Stimulated activated effector memory CD8-positive, alpha-beta T cell treated with anti-CD3 and anti-CD28 coated beads, Interleukin-12 subunit alpha, Interleukin-12 subunit beta, amount 100 ng/mL, for 72 hours (primary cell): ENCODE measurements at regions not wholly inside any gene's neighbourhood (a gene's known extent, or its start where the extent isn't known, plus 50 kb on each side); places are given as distances from the start of the nearest gene placed in this dataset.

Source experiments
- ATAC-seq: fragments of 150-1000 bp; cut with Tn5 transposase; 2 replicates; pipeline ENCODE4 v1.10.0; 2021
- DNase-seq, 2 donors: peaks; one replicate each; pipeline ENCODE4 v3.0.0; 2021 to 2022; ENCODE audit warnings: low spot score in 2 of 2
- H3K27ac Mint-ChIP-seq: one replicate; pipeline ENCODE4 v1.8.0; 2022; ENCODE audit warnings: mild to moderate bottlenecking, mixed read lengths
- H3K36me3 Mint-ChIP-seq: one replicate; pipeline ENCODE4 v1.8.0; 2022; ENCODE audit warnings: mild to moderate bottlenecking, mixed read lengths
- H3K4me1 Mint-ChIP-seq: one replicate; pipeline ENCODE4 v1.8.0; 2022; ENCODE audit warnings: mixed read lengths
- H3K4me3 Mint-ChIP-seq: one replicate; pipeline ENCODE4 v1.8.0; 2022; ENCODE audit warnings: mild to moderate bottlenecking, mixed read lengths
- H3K9me3 Mint-ChIP-seq: one replicate; pipeline ENCODE4 v1.8.0; 2022; ENCODE audit warnings: mixed read lengths

GRCh38 chr4:176565049-176565448 lies 227.7 kb downstream of the VEGFC start:
- no peak for DNase-seq
- H3K36me3 Mint-ChIP-seq: no peaks in the 10 kb centered on the region
- ATAC-seq: no peak
- H3K4me1 Mint-ChIP-seq: no peaks in the 10 kb centered on the region
- H3K9me3 Mint-ChIP-seq: peaks cover 4% of the 10 kb centered on the region
- no peak overlapping the region for H3K4me3 Mint-ChIP-seq
- no peak overlapping the region for H3K27ac Mint-ChIP-seq

- Mint-ChIP-seq H3K9me3 (peaks cover 4% of the 10 kb centered on the region), H3K36me3 (no peaks in the 10 kb centered on the region), H3K27ac (no peak overlapping the region), H3K4me1 (no peaks in the 10 kb centered on the region), H3K4me3 (no peak overlapping the region)
- no peak for ATAC-seq
- no peak for DNase-seq
These were observed 226.0 kb downstream of the VEGFC start for GRCh38 chr4:176566769-176567168.

- Mint-ChIP-seq H3K4me1 (no peaks in the 10 kb centered on the region), H3K27ac (no peak overlapping the region), H3K9me3 (peaks cover 1% of the 10 kb centered on the region), H3K4me3 (no peak overlapping the region), H3K36me3 (no peaks in the 10 kb centered on the region)
- DNase-seq: no peak
- no peak for ATAC-seq
These were observed 224.5 kb downstream of the VEGFC start for GRCh38 chr4:176568238-176568637.

- Mint-ChIP-seq H3K9me3 (no peaks in the 10 kb centered on the region), H3K4me3 (no peak overlapping the region), H3K27ac (no peak overlapping the region), H3K36me3 (no peaks in the 10 kb centered on the region), H3K4me1 (no peaks in the 10 kb centered on the region)
- ATAC-seq (no peak), DNase-seq (no peak)
These were observed 223.4 kb downstream of the VEGFC start for GRCh38 chr4:176569301-176569700.

- Mint-ChIP-seq H3K9me3 (no peaks in the 10 kb centered on the region), H3K4me1 (no peaks in the 10 kb centered on the region), H3K36me3 (no peaks in the 10 kb centered on the region), H3K4me3 (no peak overlapping the region), H3K27ac (no peak overlapping the region)
- ATAC-seq (no peak), DNase-seq (no peak)
These were observed 221.5 kb downstream of the VEGFC start for GRCh38 chr4:176571206-176571605.

- H3K36me3 Mint-ChIP-seq: no peaks in the 10 kb centered on the region
- no peak overlapping the region for H3K27ac Mint-ChIP-seq
- H3K4me1 Mint-ChIP-seq: no peaks in the 10 kb centered on the region
- no peak overlapping the region for H3K4me3 Mint-ChIP-seq
- DNase-seq (no peak), ATAC-seq (no peak)
- H3K9me3 Mint-ChIP-seq: no peaks in the 10 kb centered on the region
These were observed 217.5 kb downstream of the VEGFC start for GRCh38 chr4:176575141-176575730.

GRCh38 chr4:176579226-176579625 lies 213.5 kb downstream of the VEGFC start:
- H3K27ac Mint-ChIP-seq: no peak overlapping the region

GRCh38 chr4:176583278-176583677 lies 209.4 kb downstream of the VEGFC start:
- ATAC-seq (no peak), DNase-seq (no peak)
- no peaks in the 10 kb centered on the region for H3K4me1 Mint-ChIP-seq
- no peaks in the 10 kb centered on the region for H3K36me3 Mint-ChIP-seq
- peaks cover 14% of the 10 kb centered on the region for H3K9me3 Mint-ChIP-seq
- no peak overlapping the region for H3K27ac Mint-ChIP-seq
- H3K4me3 Mint-ChIP-seq: no peak overlapping the region

More at GRCh38 chr4:176579226-176579625, 213.5 kb downstream of the VEGFC start:
- ATAC-seq: no peak
- H3K4me1 Mint-ChIP-seq: no peaks in the 10 kb centered on the region
- no peaks in the 10 kb centered on the region for H3K36me3 Mint-ChIP-seq
- peaks cover 14% of the 10 kb centered on the region for H3K9me3 Mint-ChIP-seq
- no peak overlapping the region for H3K4me3 Mint-ChIP-seq
- no peak for DNase-seq

GRCh38 chr4:176584031-176584606 lies 208.6 kb downstream of the VEGFC start:
- no peak for ATAC-seq
- H3K9me3 Mint-ChIP-seq: peaks cover 19% of the 10 kb centered on the region

GRCh38 chr4:176587920-176588319 lies 204.8 kb downstream of the VEGFC start:
- H3K9me3 Mint-ChIP-seq: peaks cover 16% of the 10 kb centered on the region

More at GRCh38 chr4:176584031-176584606, 208.6 kb downstream of the VEGFC start:
- Mint-ChIP-seq H3K36me3 (no peaks in the 10 kb centered on the region), H3K4me3 (no peak overlapping the region), H3K4me1 (no peaks in the 10 kb centered on the region), H3K27ac (no peak overlapping the region)
- no peak for DNase-seq

GRCh38 chr4:176588436-176588835 lies 204.3 kb downstream of the VEGFC start:
- Mint-ChIP-seq H3K36me3 (no peaks in the 10 kb centered on the region), H3K4me1 (no peaks in the 10 kb centered on the region), H3K27ac (no peak overlapping the region), H3K4me3 (no peak overlapping the region), H3K9me3 (peaks cover 12% of the 10 kb centered on the region)
- DNase-seq: no peak
- no peak for ATAC-seq

More at GRCh38 chr4:176587920-176588319, 204.8 kb downstream of the VEGFC start:
- Mint-ChIP-seq H3K36me3 (no peaks in the 10 kb centered on the region), H3K4me3 (no peak overlapping the region), H3K27ac (no peak overlapping the region), H3K4me1 (no peaks in the 10 kb centered on the region)
- no peak for ATAC-seq
- DNase-seq: no peak

GRCh38 chr4:176592976-176593670 lies 199.6 kb downstream of the VEGFC start:
- Mint-ChIP-seq H3K4me3 (no peak overlapping the region), H3K9me3 (peaks cover 6% of the 10 kb centered on the region), H3K27ac (no peak overlapping the region), H3K36me3 (no peaks in the 10 kb centered on the region), H3K4me1 (no peaks in the 10 kb centered on the region)
- no peak for DNase-seq
- no peak for ATAC-seq

GRCh38 chr4:176593943-176594342 lies 198.8 kb downstream of the VEGFC start:
- H3K9me3 Mint-ChIP-seq: peaks cover 3% of the 10 kb centered on the region
- ATAC-seq (no peak), DNase-seq (no peak)
- no peak overlapping the region for H3K27ac Mint-ChIP-seq
- no peak overlapping the region for H3K4me3 Mint-ChIP-seq
- no peaks in the 10 kb centered on the region for H3K4me1 Mint-ChIP-seq
- no peaks in the 10 kb centered on the region for H3K36me3 Mint-ChIP-seq

GRCh38 chr4:176595257-176595656 lies 197.5 kb downstream of the VEGFC start:
- Mint-ChIP-seq H3K4me1 (no peaks in the 10 kb centered on the region), H3K36me3 (no peaks in the 10 kb centered on the region), H3K9me3 (no peaks in the 10 kb centered on the region), H3K4me3 (no peak overlapping the region), H3K27ac (no peak overlapping the region)
- ATAC-seq (no peak), DNase-seq (no peak)

GRCh38 chr4:176601124-176601523 lies 191.6 kb downstream of the VEGFC start:
- no peak overlapping the region for H3K27ac Mint-ChIP-seq
- DNase-seq: no peak
- H3K36me3 Mint-ChIP-seq: no peaks in the 10 kb centered on the region
- no peak overlapping the region for H3K4me3 Mint-ChIP-seq
- ATAC-seq: no peak
- H3K9me3 Mint-ChIP-seq: peaks cover 11% of the 10 kb centered on the region
- H3K4me1 Mint-ChIP-seq: no peaks in the 10 kb centered on the region

- Mint-ChIP-seq H3K36me3 (no peaks in the 10 kb centered on the region), H3K4me1 (no peaks in the 10 kb centered on the region), H3K27ac (no peak overlapping the region), H3K9me3 (peaks cover 11% of the 10 kb centered on the region), H3K4me3 (no peak overlapping the region)
- ATAC-seq (no peak), DNase-seq (no peak)
These were observed 184.9 kb downstream of the VEGFC start for GRCh38 chr4:176607807-176608206.
